ENCODE measurements at regions not wholly inside any gene's neighbourhood (a gene's known extent, or its start where the extent isn't known, plus 50 kb on each side); places are given as distances from the start of the nearest gene placed in this dataset.

DNA sequence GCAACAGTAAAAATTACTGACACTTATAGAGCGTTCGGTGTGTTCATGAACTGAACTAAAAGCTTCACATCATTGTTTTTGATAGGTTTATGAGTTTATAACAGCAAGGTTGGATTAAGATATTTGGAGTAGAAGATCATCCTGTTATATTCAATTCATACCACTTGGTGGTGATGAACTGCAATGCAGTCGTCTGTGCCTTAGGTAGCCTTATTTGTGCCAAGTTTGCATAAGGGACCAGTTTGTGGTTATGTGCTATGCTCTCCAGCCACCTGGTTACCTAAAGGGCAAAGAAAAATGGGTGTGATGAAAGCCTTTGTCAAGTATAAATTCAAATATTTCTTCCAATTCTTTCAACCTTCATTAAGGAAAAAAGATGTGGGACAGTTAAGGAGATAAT, 150.9 kb upstream of the KCNH7 start:
- Histone ChIP-seq H4K20me1 (ENCODE audit: insufficient read depth) (no peaks in the 10 kb centered on the region), H3K36me3 (ENCODE audit: insufficient read depth) (no peaks in the 10 kb centered on the region), H3K27ac (no peak overlapping the region), H2AFZ (ENCODE audit: low read depth) (no peak overlapping the region), H3K4me3 (IDR thresholded peaks at IDR 0.05; ENCODE audit: insufficient read depth, low read depth, low read length) (no peak overlapping the region), H3K79me2 (ENCODE audit: insufficient read depth, low read depth) (no peaks in the 10 kb centered on the region), H3K4me1 (ENCODE audit: low read depth, poor library complexity, severe bottlenecking) (peaks cover 14% of the 10 kb centered on the region), H3K9ac (no peak overlapping the region), H3K27me3 (ENCODE audit: insufficient read depth, low read depth) (no peaks in the 10 kb centered on the region), H3K4me2 (no peak overlapping the region)
- TF ChIP-seq, protein P1, sequence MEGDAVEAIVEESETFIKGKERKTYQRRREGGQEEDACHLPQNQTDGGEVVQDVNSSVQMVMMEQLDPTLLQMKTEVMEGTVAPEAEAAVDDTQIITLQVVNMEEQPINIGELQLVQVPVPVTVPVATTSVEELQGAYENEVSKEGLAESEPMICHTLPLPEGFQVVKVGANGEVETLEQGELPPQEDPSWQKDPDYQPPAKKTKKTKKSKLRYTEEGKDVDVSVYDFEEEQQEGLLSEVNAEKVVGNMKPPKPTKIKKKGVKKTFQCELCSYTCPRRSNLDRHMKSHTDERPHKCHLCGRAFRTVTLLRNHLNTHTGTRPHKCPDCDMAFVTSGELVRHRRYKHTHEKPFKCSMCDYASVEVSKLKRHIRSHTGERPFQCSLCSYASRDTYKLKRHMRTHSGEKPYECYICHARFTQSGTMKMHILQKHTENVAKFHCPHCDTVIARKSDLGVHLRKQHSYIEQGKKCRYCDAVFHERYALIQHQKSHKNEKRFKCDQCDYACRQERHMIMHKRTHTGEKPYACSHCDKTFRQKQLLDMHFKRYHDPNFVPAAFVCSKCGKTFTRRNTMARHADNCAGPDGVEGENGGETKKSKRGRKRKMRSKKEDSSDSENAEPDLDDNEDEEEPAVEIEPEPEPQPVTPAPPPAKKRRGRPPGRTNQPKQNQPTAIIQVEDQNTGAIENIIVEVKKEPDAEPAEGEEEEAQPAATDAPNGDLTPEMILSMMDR (conservative IDR thresholded peaks at IDR 0.05; ENCODE audit: low read depth, low read length): no peak

DNA sequence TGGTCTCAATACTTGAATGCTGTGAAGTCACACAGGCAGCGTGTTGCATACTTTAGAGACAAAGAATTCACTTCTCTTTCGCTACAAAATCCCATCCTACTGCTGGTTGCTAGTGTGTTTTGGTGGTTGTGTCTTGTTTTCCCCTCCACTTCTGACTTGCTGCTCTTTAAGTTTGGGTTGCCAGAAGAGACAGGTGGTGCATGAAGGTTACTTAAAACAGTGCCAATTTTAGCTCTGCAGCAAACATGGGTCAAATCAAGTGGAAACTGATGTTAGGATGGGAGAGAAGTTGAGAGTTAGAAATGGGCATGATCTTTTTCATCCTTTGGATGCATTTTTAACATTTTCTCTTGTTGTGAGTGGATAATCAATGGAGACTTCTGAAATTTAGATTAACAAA, 136.2 kb upstream of the KCNH7 start:
- no peaks in the 10 kb centered on the region for H3K79me2 ChIP-seq (ENCODE audit: insufficient read depth, low read depth)
- H2AFZ ChIP-seq (ENCODE audit: low read depth): no peak overlapping the region
- TF ChIP-seq, protein P1 (conservative IDR thresholded peaks at IDR 0.05; ENCODE audit: low read depth, low read length): no peak
- H3K4me2 ChIP-seq: no peak overlapping the region
- H3K4me1 ChIP-seq (ENCODE audit: low read depth, poor library complexity, severe bottlenecking): peaks cover 5% of the 10 kb centered on the region
- no peaks in the 10 kb centered on the region for H3K36me3 ChIP-seq (ENCODE audit: insufficient read depth)
- H3K27me3 ChIP-seq (ENCODE audit: insufficient read depth, low read depth): no peaks in the 10 kb centered on the region
- no peak overlapping the region for H3K27ac ChIP-seq
- no peaks in the 10 kb centered on the region for H4K20me1 ChIP-seq (ENCODE audit: insufficient read depth)
- H3K9ac ChIP-seq: no peak overlapping the region
- H3K4me3 ChIP-seq (IDR thresholded peaks at IDR 0.05; ENCODE audit: insufficient read depth, low read depth, low read length): no peak overlapping the region

DNA sequence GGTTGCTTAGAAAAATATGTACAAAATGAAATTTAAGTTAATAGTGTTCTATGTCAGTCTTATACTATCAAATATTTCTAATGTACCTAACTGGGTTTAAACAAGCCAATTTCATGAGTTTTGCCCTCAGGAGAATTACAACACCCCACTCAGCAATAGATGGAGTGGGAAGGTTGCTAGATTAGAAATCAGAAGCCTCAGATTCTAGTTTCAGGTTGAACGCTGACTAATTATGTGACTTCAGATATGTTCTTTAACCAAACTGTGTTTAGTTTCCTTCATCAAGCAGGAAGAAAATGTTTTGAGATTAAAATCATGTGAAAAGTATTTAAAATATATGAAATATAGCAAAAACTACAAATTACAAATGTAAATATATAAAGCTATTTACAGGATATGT, 133.8 kb upstream of the KCNH7 start:
- TF ChIP-seq, protein P1 (conservative IDR thresholded peaks at IDR 0.05; ENCODE audit: low read depth, low read length): no peak

DNA sequence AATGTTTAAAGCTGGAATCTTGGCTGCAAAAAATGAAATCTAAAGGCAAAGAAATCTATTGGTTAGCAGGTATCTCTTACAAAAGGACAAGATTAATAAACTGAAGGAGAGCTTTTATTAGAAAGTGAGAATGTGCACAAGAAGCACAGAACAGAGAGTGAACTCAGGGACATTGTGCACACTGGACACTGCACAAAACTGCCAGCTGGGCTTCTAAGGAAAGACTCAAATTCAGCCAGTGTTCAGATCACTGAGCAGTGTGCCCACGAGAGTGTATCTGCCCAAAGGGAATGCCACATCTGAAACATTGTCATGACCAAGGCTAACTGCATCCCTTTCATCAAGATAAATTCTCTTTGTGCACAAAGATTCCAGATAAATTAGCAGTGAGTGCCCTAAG, 129.7 kb upstream of the KCNH7 start:
- no peaks in the 10 kb centered on the region for H4K20me1 ChIP-seq (ENCODE audit: insufficient read depth)

More for the DNA sequence above, 133.8 kb upstream of the KCNH7 start:
- Histone ChIP-seq H2AFZ (ENCODE audit: low read depth) (no peak overlapping the region), H3K79me2 (ENCODE audit: insufficient read depth, low read depth) (no peaks in the 10 kb centered on the region), H3K4me2 (no peak overlapping the region), H3K27ac (no peak overlapping the region), H3K4me1 (ENCODE audit: low read depth, poor library complexity, severe bottlenecking) (peaks cover 5% of the 10 kb centered on the region), H3K9ac (no peak overlapping the region), H3K27me3 (ENCODE audit: insufficient read depth, low read depth) (no peaks in the 10 kb centered on the region), H3K36me3 (ENCODE audit: insufficient read depth) (no peaks in the 10 kb centered on the region), H4K20me1 (ENCODE audit: insufficient read depth) (no peaks in the 10 kb centered on the region), H3K4me3 (IDR thresholded peaks at IDR 0.05; ENCODE audit: insufficient read depth, low read depth, low read length) (no peak overlapping the region)

More for the DNA sequence above, 129.7 kb upstream of the KCNH7 start:
- Histone ChIP-seq H3K4me3 (IDR thresholded peaks at IDR 0.05; ENCODE audit: insufficient read depth, low read depth, low read length) (no peak overlapping the region), H3K4me2 (no peak overlapping the region), H3K27me3 (ENCODE audit: insufficient read depth, low read depth) (no peaks in the 10 kb centered on the region), H3K79me2 (ENCODE audit: insufficient read depth, low read depth) (no peaks in the 10 kb centered on the region), H3K4me1 (ENCODE audit: low read depth, poor library complexity, severe bottlenecking) (peaks cover 5% of the 10 kb centered on the region), H3K27ac (no peak overlapping the region), H3K36me3 (ENCODE audit: insufficient read depth) (no peaks in the 10 kb centered on the region), H2AFZ (ENCODE audit: low read depth) (no peak overlapping the region), H3K9ac (no peak overlapping the region)
- TF ChIP-seq, protein P1 (conservative IDR thresholded peaks at IDR 0.05; ENCODE audit: low read depth, low read length): no peak
